ENCODE measurements at regions not wholly inside any gene's neighbourhood (a gene's known extent, or its start where the extent isn't known, plus 50 kb on each side); places are given as distances from the start of the nearest gene placed in this dataset.

DNA sequence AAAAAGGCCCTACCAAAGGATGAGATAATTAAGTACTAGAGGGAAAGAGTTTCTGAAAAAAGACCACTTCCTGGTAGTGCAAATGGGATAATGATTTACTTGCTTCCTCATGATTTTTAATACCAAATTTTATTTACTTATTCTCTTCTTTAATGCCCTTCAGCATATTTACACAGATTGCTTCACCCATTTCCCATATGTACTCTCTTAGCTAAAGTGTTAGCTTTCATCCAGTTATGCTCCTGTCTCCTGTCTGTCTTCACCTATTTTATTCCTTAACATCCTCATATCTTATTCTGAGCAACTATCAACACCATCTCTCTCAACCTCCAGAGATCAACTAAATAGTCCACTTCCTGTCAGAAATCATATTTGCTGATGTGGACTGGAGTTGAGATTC lies 183.2 kb upstream of the HS3ST1 start:
- no peak for DNase-seq

DNA sequence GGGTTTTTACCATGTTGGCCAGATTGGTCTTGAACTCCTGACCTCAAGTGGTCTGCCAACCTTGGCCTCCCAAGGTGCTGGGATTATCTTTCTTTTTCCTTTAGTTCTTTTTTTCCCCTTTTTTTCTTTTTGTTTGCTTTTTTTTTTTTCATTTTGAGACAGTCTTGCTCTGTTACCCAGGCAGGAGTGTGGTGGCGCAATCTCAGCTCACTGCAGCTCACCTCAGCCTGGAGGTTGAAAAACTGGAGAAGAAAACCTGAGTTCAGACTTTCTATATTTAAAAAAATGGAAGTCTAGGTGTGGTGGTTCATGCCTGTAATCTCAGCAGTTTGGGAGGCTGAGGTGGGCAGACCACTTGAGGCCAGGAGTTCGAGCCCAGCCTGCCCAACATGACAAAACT lies 181.1 kb upstream of the HS3ST1 start:
- DNase-seq: no peak

DNA sequence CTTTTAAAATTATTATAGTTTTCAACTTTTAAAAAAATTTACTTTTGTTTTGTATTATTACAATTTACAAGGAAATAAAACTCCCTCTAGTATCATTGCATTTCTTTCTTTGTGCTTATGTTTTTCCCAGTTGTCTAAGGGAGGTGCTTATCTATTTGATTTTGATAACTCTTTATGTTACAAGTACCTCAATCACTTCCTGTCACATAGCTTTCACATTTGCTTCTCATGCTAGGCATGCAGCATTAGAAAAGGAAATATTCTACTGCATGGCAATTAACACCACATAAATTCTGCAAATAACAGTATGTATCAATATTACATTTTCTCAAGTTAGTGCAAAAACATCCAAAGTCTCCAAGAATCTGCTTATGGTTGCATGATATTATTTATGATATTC lies 180.3 kb upstream of the HS3ST1 start:
- no peak for DNase-seq

DNA sequence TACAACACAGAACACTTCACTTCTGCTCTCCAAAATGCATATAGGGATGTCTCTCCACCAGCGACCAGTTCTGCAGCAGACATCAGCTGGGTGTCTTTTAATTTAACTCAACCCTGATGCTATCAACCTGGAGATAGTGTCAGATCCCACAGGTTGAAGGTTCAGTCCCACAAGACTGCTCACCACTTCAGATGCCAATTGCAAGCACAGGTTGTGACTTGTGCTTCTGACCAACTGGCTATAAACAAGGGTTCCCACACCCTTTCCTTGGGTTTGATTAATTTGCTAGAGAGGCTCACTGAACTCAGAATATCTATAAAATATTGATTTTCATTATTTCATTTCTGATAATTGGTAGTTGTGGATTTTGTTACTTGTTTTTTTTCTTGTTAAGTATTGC lies 177.4 kb upstream of the HS3ST1 start:
- no peak for DNase-seq

DNA sequence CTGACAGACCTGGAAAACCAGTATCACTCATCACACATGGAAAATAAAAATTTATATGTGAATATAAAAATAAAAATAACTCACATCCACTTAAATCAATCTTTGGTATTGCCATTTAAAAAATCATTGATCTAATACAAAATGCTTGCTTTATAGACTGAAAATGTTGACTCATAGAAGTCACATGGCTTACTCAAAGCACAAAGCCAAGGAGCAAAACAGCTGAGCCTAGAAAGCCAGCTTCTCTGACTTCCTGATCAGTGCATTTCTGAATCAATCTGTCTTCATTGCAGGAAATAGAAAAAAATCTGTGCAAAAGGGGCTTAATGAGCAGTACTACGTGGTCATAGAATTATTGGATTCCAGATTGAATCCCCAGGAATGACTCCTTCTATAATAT lies 176.9 kb upstream of the HS3ST1 start:
- no peak for DNase-seq

DNA sequence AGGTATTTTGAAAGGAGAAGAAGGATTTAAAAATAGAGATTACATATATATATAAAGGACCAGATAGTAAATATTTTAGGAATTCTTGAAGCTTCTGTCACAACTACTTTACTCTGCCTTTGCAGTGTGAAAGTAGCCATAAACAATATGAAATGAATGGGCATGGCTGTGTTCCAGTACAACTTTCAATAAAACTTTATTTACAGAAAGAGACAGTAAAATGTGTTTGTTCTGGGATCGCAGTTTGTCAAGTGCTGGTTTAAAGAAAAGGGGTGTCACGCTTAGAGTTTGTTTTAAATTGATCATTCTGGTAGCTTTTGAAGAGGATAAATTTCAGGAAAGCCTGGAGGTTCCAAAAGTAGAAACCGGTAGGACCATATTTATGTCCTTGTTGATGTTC lies 176.1 kb upstream of the HS3ST1 start:
- no peak for DNase-seq

DNA sequence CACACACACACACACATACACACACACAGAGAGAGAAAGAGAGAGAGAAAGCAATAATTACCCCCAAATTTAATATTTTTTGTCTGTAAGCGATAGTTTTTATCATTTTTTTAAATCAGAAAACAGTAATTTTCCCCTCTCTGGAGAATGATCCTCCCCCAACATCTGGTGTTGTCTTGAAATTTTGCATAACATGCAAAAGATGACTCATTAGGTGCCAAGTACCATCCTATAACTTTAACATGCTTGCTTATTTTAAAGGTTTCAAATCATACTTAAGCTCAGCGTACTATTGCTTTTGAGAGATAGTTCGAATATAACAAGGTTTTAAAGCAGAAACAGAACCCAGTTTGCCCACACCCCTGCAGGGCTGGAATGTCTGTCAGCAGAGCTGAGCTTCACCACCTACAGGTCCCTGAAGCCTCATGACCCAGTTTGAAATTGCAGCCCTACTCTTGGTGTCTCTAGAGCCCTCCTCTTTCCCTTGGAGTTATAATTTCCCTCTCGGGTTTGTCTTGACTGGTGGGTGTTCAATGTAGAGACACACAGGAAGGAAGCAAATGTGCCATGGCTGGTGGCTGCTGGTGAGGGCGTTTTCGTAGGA lies 175.0 kb upstream of the HS3ST1 start:
- DNase-seq: no peak

DNA sequence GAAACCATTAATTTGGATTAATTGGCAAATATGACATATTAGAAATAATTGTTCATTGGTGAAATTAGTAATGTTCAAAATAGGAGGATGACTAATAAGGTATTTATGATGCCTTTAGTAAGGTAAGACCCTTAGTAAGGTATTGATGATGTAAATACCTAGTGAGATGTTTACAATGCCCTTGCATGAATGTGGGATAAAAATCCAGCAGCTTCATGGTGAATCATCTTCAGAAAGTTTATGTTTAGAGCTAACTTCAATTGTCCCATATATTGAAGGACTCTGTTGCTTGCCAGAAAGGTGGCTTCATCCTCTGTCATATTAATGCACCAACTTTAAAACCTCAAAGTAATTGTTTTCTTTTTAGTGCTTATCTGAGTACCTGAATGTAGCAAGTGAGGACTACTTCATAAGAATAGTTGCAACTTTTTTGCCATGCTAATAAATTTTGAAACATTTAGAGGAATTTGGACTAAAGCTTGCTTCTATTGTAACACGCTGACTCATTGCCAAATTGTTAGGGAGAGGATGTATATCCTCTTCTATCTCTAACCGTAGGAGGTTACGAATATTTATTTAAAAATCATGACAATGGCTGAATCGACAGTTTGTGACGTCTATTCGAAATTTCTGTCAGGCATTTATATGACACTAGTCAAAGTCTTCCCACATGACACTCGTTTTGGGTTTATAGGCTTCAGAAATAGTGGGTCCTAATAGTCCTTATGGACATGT lies 174.1 kb upstream of the HS3ST1 start:
- no peak for DNase-seq

DNA sequence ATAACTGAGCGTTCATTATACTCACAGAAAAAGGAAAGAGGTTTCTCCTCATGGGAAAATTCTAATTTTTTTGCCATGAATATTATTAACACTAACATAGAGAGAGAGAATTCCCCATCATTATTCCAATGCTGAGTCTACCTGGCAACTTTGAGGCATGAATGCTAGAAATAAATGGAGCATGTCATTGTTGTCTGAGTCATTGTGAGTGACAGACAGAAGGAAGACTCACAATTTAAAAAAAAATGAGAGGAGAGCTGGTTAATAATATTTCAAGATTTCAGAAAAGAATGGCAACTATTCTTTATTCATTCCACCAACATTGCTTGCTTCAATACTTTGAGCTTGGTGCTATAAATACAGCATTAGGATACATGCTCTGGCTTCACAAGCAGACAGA lies 170.4 kb upstream of the HS3ST1 start:
- no peak for DNase-seq

DNA sequence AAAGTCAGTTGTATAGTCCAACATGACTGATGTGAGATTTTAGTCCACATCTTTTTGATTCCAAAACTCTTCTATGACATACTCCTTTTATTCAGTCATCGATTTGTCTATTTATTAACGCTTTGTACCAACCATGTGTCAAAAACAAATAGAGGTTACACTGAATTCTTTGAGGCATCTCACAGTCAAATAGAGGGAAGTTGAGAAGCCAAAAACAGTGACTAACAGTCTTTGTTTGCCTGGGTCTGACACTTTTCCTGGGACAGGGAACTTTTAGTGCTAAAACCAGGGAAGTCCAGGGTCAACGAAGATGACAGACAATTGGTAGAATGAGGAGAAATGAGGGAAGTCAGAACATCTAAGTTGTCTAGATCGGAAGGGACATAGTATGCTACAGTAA lies 169.9 kb upstream of the HS3ST1 start:
- DNase-seq: no peak

DNA sequence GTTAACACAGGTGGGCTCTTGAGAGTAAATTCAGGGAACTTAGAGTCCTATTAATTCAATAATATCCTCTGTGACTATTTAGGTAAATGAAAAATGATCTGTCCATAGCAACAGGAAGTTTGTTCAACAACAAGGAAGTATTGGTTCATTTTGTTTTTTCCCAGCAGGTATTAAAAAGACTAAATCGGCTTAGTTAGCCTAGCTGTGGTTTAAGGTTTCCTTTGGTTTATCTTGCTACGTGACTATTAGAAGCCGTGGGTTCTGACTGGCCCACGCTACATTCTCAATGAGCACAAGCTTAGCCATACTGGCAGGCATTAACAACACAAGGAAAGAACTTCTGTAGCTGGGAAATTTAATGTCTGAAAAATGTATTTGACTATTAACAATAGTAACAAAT lies 168.8 kb upstream of the HS3ST1 start:
- no peak for DNase-seq

DNA sequence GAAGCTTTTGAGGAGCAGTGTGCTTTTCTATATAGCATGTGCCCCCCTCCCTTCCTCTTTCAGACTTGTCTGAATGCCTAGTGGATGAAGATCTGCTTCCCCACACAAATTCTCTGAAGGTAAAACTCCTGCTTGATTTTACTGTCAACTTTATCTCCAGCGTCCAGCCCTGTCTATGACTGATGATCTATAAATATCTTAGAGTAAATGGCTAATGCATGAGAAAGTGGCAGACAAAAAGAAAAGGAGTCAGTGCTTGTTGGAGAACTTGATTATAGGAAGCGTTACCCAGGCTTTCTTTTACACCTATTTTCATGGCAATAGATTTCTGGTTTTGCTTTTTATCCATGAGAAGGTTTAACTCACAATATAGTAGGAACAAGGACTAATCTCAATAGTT lies 168.3 kb upstream of the HS3ST1 start:
- no peak for DNase-seq

DNA sequence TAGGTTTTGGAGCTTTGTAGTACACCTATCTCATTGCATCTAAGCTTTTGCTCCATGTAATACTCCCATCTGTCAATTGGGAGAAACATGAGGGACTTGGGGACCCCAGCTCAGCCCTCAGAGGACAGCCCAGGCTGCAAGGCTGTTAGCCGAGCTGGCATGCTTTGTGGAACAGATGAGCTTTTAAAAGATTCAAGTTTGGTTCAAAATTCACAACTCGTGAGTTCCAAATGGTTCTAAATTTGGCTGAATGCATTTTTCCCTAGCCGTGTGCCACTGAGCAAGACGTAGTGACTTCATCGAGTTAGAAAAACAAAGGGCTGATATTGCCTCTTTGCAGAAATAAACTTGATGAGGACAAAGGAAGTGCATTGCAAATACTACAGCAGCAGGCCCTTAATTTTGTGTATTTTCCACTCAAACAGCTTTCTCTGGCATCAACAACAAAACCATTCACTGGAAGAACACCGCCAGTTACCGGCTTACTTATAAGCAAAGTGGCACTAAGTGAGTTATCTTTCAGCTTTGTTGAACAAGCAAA lies 165.0 kb upstream of the HS3ST1 start:
- no peak for DNase-seq

DNA sequence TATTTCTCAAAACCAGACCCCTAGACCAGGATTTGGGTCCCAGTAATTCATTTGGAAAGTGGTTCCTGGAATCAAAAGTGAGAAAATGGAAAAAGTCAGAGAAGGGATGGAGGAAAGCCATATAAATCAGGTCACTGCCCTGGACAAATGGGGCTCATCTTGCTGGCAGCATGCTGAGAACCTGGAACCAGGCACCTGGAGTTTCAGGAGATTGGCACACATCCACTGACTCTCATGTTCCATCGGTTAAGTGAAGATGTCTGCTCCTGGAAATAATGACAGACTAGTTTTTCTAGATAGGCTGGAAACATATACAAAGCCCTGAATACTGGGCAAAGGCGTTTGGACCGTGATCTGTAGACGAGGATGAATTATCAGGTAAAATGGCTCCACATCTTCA lies 163.6 kb upstream of the HS3ST1 start:
- no peak for DNase-seq

DNA sequence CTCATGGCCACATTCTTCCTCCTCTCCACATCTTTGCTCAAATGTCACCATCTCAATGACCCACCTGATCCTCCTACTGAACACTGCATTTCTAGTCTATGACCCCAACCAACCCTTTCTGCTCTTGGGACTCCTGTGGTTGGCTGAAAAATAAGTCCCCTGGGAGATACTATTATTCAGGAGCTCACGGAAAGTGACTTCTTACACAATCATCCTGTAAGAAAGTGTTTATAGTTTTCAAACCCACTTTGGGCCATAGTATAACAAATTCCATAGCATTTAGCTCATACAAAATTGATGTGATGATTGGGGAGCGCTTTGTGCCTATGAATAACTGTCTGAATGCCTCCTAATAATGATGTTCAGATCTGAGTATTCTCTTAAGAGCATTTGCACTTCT lies 161.4 kb upstream of the HS3ST1 start:
- DNase-seq: no peak

DNA sequence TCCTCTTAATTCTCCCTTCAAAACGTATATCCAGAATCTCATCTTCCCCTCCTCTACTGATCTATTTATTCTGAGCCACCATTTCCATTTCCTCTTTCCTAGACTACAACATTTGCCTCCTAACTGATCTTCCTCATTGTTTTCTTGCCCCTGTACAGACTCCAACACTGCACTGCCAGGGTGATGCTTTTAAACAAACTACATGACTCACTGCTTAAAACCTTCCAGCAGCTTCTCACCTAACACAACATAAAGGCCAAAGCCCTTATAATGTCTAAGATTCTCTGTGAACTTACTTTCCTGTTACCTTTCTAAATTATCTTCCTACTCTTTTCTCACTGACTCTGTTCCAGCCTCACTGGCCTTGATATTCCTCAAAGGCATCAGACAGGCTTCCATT lies 161.0 kb upstream of the HS3ST1 start:
- DNase-seq: no peak

DNA sequence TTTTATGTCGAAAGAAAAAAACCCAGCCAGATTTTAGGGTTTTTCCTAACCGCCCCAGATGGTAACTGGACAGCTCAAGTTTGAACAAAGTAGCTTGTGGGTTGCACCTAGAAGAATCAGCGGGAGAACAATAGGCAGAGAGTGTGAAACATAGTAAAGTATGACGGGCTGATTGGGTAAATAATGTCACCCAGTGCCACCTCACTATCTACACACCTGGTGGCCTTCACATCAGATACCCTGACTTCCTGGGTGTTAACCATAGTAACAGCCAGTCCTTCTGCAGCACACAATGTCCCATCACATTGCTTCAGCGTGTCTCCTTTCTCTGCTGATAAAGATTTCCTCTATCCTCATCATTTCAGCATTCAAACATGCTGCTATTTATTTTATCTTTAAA lies 159.1 kb upstream of the HS3ST1 start:
- DNase-seq: no peak

DNA sequence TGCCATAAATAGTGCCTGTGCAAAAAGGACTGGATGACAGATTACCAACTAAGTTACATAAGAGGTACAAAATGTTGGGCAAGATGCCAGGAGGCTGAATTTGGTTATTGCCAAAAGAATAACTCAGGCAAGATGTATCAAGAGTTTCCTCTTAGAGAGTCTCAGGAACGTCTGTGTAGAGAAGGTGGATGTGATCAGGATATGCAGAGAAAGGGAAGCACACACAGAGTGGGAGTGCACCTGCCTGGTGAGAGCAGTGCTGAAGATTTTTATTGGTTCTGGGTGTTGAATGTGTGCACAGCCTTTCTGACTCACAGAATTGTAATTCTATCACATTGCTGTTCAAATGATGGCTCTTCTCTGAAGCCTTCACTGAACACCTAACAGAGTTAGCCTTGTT lies 156.8 kb upstream of the HS3ST1 start:
- peak; percentile 41 to 42 for DNase-seq

DNA sequence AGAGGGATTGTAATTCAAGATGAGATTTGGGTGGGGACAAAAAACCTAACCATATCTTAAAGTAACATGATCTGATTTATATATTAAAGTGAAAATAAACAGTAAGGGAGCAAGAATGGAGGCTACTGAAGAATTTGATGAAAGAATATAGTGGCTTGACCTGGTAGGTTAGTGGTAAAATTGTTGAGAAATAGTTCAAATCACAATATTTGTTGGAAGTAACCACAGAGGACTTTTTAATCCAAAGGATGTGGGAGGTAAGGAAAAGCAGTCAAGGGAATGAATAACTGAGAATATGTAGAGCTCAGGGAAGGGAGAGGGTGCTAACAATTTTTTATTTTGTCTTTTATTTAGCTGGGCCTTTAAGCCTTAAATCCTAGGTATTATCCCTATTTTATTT lies 139.8 kb upstream of the HS3ST1 start:
- DNase-seq: no peak

DNA sequence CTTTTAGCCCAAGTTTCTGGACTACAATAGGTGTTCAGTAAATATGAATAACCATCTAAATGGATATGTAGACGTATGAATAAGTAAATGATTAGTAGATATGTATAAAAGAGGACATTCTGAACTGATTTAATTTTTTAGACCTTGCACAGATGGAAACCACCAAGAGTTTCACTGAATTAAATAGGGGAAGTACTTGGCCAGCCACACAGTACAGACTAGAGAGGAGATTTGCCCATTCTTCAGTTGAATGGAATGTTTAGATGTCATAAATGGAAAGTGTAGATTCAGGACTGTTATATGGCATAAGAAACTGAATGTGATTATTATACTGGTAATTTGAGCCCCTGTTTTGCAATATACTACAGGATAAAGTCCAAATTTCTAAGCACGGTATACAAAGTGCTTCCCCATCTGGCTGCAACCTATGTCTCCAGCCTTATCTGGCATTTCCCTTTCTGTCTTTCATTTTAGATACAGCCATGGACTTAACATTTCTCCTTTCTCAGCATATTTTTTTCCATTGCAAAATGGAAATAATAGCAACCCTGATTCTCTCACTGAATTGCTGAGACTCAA lies 137.8 kb upstream of the HS3ST1 start:
- no peak for DNase-seq

DNA sequence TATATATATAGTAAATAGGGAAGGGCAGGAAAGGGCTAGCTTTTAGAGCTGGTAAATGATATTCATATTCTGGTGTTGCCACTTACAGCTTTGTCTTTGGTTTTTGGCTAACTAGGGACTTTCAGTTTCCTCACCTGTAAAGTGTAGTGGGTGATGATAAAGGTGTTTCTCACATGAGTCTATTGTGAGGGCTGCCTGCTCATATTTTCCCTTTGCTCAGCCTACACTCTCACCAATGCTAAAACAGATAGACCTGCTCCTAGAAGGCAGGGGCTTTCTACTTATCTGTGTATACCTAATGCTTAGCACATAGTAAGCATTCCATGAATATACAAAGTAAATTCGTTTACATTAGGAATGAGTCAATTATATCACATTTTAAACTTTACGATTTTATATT lies 137.2 kb upstream of the HS3ST1 start:
- DNase-seq: no peak

DNA sequence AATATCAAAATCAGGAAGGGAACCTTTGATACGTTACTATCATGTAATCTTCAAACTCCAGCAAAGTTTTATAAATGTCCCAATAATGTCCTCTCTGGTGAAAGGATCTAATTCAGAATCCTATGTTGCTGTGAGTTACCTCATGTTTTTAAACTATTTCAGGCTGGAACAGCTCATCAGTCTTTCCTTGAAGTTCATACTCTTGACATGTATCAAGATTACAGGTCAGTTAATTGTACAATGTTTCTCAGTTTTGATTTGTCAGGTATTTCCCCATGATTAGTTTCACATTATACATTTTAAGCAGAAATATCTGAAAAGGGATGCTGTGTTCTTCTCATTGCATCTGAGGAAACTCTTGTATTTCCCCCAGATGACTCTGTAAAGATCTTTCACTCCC lies 136.5 kb upstream of the HS3ST1 start:
- no peak for DNase-seq

DNA sequence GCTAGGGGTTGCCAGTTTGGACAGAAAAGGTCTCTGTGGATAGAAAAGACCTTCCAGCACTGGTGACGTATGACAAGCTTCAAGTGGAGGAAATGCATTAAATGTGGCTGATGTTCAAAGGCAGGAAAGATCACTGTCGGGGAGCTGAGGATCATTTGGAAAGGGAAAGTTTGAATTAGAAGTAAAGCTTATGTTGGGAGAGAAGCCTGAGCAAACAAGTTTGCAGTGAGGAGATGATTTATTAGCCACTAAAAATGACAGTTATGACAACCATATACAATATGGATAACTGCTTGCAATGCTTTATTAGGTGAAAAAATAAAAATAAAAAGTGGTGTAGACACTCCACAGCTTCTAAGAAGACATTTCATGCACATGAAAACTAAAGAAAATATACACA lies 135.3 kb upstream of the HS3ST1 start:
- peak; percentile 45 to 58 for DNase-seq

DNA sequence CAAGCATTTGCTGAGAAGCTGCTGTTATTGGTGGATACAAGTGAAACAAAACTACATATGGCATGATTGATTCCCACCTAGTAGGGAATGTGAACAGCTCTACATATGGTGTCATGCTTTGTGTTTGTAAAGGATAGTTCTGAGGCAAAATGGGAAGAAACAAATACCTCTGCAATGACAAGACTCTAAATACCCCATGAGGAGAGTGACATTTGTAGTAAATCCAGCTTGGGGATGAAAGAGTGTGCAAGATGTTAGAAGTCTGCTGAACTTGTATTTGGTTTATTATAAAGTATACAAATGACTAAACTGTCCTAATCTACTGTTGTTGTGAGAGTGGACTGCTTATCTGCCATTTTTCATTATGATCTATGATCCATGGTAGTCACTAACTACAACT lies 120.8 kb upstream of the HS3ST1 start:
- no peak for DNase-seq
